ENCODE measurements at regions not wholly inside any gene's neighbourhood (a gene's known extent, or its start where the extent isn't known, plus 50 kb on each side); places are given as distances from the start of the nearest gene placed in this dataset.

GRCh38 chr1:239563681-239564080 is 177.3 kb downstream of the CHRM3 start:
- no peak for DNase-seq (ENCODE audit: low read depth, low spot score)
- Histone ChIP-seq H3K27me3 (ENCODE audit: control insufficient read depth, insufficient read depth, low read length) (no peaks in the 10 kb centered on the region), H3K36me3 (ENCODE audit: control insufficient read depth, insufficient read depth, low read length) (no peaks in the 10 kb centered on the region), H3K4me1 (ENCODE audit: control insufficient read depth, insufficient read depth, low read length) (no peaks in the 10 kb centered on the region), H3K9me3 (ENCODE audit: control insufficient read depth, insufficient read depth, low read depth, low read length) (no peaks in the 10 kb centered on the region), H3K27ac (ENCODE audit: low read length) (no peak overlapping the region), H3K4me3 (ENCODE audit: low read depth in 2 of 2, low read length in 2 of 2) (no peak overlapping the region)
- no TSS peak for BruUV-seq (replicated peaks)
- TF ChIP-seq POLR2AphosphoS5 (IDR thresholded peaks at IDR 0.05; ENCODE audit: low read depth, low read length) (no peak), SIN3A (IDR thresholded peaks at IDR 0.05; ENCODE audit: borderline replicate concordance, insufficient read depth, low read depth, low read length) (no peak), TCF7L2 (IDR thresholded peaks at IDR 0.05; ENCODE audit: low read depth, low read length) (no peak), REST (IDR thresholded peaks at IDR 0.05; ENCODE audit: insufficient read depth in 1 of 2, low read depth in 2 of 2, low read length in 1 of 2) (no peak), CTCF (IDR thresholded peaks at IDR 0.05) (no peak)
- ChIA-PET CTCF (no interaction called here), POLR2A (no interaction called here)
- in situ Hi-C loops (cut with HindIII; ENCODE audit: low pct_unique_long_range_greater_than_20kb, low sequenced_read_pairs) = no loop called here
- ATAC-seq = no peak
- intact Hi-C loops (cut with micrococcal nuclease; ENCODE audit: unreplicated experiment) = no loop called here

- Histone ChIP-seq H3K9me3 (ENCODE audit: control insufficient read depth, insufficient read depth, low read depth, low read length) (no peaks in the 10 kb centered on the region), H3K4me3 (ENCODE audit: low read depth in 2 of 2, low read length in 2 of 2) (no peak overlapping the region), H3K27me3 (ENCODE audit: control insufficient read depth, insufficient read depth, low read length) (no peaks in the 10 kb centered on the region), H3K4me1 (ENCODE audit: control insufficient read depth, insufficient read depth, low read length) (no peaks in the 10 kb centered on the region), H3K36me3 (ENCODE audit: control insufficient read depth, insufficient read depth, low read length) (no peaks in the 10 kb centered on the region), H3K27ac (ENCODE audit: low read length) (no peak overlapping the region)
- in situ Hi-C loops (cut with HindIII; ENCODE audit: low pct_unique_long_range_greater_than_20kb, low sequenced_read_pairs) (no loop called here), intact Hi-C loops (cut with micrococcal nuclease; ENCODE audit: unreplicated experiment) (no loop called here)
- TF ChIP-seq TCF7L2 (IDR thresholded peaks at IDR 0.05; ENCODE audit: low read depth, low read length) (no peak), CTCF (IDR thresholded peaks at IDR 0.05) (no peak), POLR2AphosphoS5 (IDR thresholded peaks at IDR 0.05; ENCODE audit: low read depth, low read length) (no peak), SIN3A (IDR thresholded peaks at IDR 0.05; ENCODE audit: borderline replicate concordance, insufficient read depth, low read depth, low read length) (no peak), REST (IDR thresholded peaks at IDR 0.05; ENCODE audit: insufficient read depth in 1 of 2, low read depth in 2 of 2, low read length in 1 of 2) (no peak)
- POLR2A ChIA-PET = no interaction called here
- CTCF ChIA-PET = no interaction called here
- no TSS peak for BruUV-seq (replicated peaks)
- no peak for ATAC-seq
- DNase-seq (ENCODE audit: low read depth, low spot score) = no peak
Observed at GRCh38 chr1:239566074-239566473, 179.7 kb downstream of the CHRM3 start.
